ENCODE measurements at regions not wholly inside any gene's neighbourhood (a gene's known extent, or its start where the extent isn't known, plus 50 kb on each side); places are given as distances from the start of the nearest gene placed in this dataset.

DNA sequence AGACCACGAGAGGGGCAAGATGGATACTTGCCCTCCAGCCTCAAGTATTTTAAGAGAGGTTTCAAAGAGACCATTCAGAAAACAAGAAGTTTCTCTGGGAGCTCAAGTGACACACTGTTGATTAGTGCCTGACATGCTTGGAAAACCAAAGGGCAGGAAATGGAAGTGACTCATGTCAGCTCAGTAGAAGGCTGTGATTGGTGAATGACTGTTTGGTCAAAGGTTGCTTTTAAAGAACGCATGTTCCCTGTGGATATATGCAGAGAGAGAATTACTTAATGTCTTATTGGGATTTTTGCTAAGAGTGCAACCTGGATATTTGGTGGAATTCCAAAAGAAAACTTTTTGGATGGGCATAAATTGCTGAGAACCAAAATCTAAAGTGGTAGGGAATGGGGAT is 549.9 kb downstream of the XIRP2 start:
- TF ChIP-seq, protein P1, sequence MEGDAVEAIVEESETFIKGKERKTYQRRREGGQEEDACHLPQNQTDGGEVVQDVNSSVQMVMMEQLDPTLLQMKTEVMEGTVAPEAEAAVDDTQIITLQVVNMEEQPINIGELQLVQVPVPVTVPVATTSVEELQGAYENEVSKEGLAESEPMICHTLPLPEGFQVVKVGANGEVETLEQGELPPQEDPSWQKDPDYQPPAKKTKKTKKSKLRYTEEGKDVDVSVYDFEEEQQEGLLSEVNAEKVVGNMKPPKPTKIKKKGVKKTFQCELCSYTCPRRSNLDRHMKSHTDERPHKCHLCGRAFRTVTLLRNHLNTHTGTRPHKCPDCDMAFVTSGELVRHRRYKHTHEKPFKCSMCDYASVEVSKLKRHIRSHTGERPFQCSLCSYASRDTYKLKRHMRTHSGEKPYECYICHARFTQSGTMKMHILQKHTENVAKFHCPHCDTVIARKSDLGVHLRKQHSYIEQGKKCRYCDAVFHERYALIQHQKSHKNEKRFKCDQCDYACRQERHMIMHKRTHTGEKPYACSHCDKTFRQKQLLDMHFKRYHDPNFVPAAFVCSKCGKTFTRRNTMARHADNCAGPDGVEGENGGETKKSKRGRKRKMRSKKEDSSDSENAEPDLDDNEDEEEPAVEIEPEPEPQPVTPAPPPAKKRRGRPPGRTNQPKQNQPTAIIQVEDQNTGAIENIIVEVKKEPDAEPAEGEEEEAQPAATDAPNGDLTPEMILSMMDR (IDR thresholded peaks at IDR 0.05), result no peak
- no peaks in the 10 kb centered on the region for H3K27me3 ChIP-seq

DNA sequence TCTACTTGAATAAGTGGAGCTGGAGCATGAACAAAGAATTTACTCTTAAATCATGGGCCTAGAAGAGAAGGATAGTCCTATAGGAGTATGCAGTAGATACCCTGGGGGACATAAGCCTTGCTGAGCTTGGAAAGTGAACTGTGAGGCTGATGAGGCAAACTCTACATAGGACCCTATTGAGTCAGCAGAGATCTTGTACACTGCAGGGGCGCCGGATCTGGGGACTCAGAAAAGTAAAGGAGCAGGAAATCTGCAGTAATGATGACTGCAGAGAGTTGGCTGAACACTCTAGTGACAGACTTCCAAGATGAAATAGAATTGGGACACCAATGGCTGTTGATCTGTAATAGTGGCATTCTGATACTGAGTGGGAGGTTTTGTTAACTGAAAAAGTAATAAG is 543.7 kb downstream of the XIRP2 start:
- TF ChIP-seq, protein P1 (IDR thresholded peaks at IDR 0.05), result no peak
- no peak for ATAC-seq
- H3K4me1 ChIP-seq, result no peaks in the 10 kb centered on the region

More for the DNA sequence above, 549.9 kb downstream of the XIRP2 start:
- H3K27ac ChIP-seq, result no peak overlapping the region
- H3K9me3 ChIP-seq, result no peaks in the 10 kb centered on the region
- no peaks in the 10 kb centered on the region for H3K4me1 ChIP-seq
- H3K36me3 ChIP-seq, result no peaks in the 10 kb centered on the region
- no peak overlapping the region for H3K4me3 ChIP-seq
- intact Hi-C loops (cut with DNase I), result no loop called here
- no peak for ATAC-seq
- no peak for DNase-seq

DNA sequence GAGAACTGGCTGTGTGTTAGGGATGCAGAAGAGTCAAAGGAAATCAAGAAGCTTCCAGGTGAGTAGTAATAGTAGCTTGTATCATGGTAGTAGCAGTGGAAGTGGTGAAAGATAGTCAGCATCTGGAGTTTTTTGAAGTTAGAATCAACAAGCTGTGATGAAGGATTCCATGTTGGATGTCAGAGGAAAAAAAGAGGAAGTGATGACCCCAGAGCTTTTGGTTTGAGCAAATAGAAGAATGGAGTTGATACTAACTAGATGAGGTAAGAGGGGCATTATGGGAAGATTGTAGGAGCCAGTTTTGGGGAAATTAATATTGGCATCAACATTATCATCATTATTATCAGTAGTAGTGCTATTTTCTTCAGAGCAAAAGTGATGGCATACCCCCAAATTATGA is 542.2 kb downstream of the XIRP2 start:
- H3K27me3 ChIP-seq, result no peaks in the 10 kb centered on the region
- peaks cover 0 to 4% of the 10 kb centered on the region in 2 donors for H3K9me3 ChIP-seq
- no peak overlapping the region for H3K27ac ChIP-seq
- DNase-seq (no peak), ATAC-seq (no peak)
- intact Hi-C loops (cut with DNase I), result no loop called here
- TF ChIP-seq, protein P1 (IDR thresholded peaks at IDR 0.05), result no peak
- H3K4me3 ChIP-seq, result no peak overlapping the region
- no peaks in the 10 kb centered on the region for H3K36me3 ChIP-seq
- no peaks in the 10 kb centered on the region for H3K4me1 ChIP-seq

More for the DNA sequence above, 543.7 kb downstream of the XIRP2 start:
- intact Hi-C loops (cut with DNase I), result no loop called here
- no peak overlapping the region for H3K4me3 ChIP-seq
- H3K27me3 ChIP-seq, result no peaks in the 10 kb centered on the region
- no peaks in the 10 kb centered on the region for H3K36me3 ChIP-seq
- no peak for DNase-seq
- no peak overlapping the region for H3K27ac ChIP-seq
- H3K9me3 ChIP-seq, result peaks cover 0 to 4% of the 10 kb centered on the region in 2 donors

DNA sequence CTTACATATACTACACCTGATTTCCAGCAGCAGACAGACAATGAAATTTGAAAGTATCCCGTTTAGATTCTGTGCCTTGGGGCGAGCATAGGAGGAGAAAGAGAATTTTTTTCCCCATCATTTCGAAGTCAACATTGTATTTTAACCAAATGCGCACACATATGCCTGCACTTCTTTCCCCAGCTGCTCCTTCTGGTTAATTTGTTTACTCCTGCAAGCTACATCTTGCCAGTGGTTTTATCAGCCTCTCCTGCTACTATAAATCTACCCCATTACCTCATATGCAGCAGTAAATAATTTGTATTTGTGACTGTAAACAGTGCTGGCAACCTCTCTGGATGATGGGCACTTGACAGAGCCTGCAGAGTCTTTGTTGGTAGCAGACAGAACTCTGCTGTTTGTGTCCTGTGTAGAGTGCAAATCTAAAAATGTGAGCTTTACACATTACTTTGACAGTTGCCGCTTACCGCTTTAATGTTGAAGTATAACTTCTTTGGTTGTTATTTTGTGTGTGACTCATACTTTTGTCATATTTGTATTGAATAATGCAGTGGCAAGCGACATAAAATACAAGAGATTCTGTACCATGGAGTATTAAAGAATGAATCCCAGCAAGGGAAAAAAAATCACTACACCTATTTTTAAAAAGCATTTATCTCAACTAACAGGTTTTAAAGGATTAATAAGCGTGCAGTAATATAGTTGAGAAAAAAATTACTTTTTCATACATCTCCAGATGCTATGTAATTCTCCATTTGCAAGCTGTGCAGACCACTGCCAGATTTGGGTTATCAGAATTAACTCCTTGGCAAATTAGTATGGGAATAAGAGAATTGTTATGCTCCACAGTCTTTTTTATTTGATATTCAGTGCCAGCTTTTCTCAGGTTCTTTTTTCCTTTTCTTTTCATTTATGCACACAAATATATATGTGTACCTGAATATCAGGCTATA is 536.8 kb downstream of the XIRP2 start:
- intact Hi-C loops (cut with DNase I), result no loop called here
- H3K27me3 ChIP-seq, result no peaks in the 10 kb centered on the region
- H3K27ac ChIP-seq, result no peak overlapping the region
- no peak overlapping the region for H3K4me3 ChIP-seq
- DNase-seq, result no peak
- no peak for ATAC-seq
- H3K36me3 ChIP-seq, result no peaks in the 10 kb centered on the region
- H3K4me1 ChIP-seq, result no peaks in the 10 kb centered on the region
- TF ChIP-seq, protein P1 (IDR thresholded peaks at IDR 0.05), result no peak
- H3K9me3 ChIP-seq, result peaks cover 0 to 4% of the 10 kb centered on the region in 2 donors

DNA sequence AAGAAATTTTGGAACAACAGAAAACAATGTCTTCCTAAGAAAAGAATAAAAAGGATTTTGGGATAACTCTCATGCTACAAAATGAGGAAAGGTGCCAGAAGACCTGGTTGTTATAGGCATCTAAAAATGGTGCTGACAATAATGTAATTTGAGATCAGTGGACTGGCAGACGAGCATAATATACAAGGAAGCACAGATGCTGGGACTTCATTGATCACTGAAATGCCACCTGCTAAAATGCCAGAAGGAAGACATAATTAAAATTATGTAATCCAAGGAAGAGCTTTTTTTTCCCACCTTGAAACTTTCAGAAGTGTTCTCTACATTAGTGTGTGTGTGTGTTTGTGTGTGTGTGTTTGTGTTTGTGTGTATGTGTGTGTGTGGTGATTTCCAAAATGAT is 535.9 kb downstream of the XIRP2 start:
- ATAC-seq, result no peak
- intact Hi-C loops (cut with DNase I), result no loop called here
- Histone ChIP-seq H3K27ac (no peak overlapping the region), H3K27me3 (no peaks in the 10 kb centered on the region), H3K9me3 (peaks cover 0 to 4% of the 10 kb centered on the region in 2 donors), H3K36me3 (no peaks in the 10 kb centered on the region), H3K4me3 (no peak overlapping the region), H3K4me1 (no peaks in the 10 kb centered on the region)
- TF ChIP-seq, protein P1 (IDR thresholded peaks at IDR 0.05), result no peak
- no peak for DNase-seq
